Prostate gland (tissue), 2 donors: ENCODE measurements at regions not wholly inside any gene's neighbourhood (a gene's known extent, or its start where the extent isn't known, plus 50 kb on each side); places are given as distances from the start of the nearest gene placed in this dataset.

Experiments used
- DNase-seq: peaks from one replicate; pipeline ENCODE4 v3.0.0-alpha.2; 2019; ENCODE audit warnings: low spot score
- H3K27ac ChIP-seq, 2 donors: fragments of 200-600 bp; sonication (generic); 2 replicates each; pipeline ENCODE4 v1.5.1; 2017 to 2019
- H3K27me3 ChIP-seq: fragments of 200-600 bp; sonication (generic); replicated peaks from 2 replicates; pipeline ENCODE4 v1.5.1; 2019; ENCODE audit not compliant: insufficient read depth
- H3K36me3 ChIP-seq, 2 donors: fragments of 200-600 bp; sonication (generic); 1 replicate in 1 of 2; 2 replicates in 1 of 2; pipeline versions ENCODE4 v1.5.1 to v1.8.1; 2017 to 2019
- H3K4me1 ChIP-seq: fragments of 200-600 bp; sonication (generic); replicated peaks from 2 replicates; pipeline ENCODE4 v1.5.1; 2019
- H3K4me3 ChIP-seq, 2 donors: fragments of 200-600 bp; sonication (generic); 2 replicates each; pipeline ENCODE4 v1.5.1; 2017 to 2019
- H3K9me3 ChIP-seq: fragments of 200-600 bp; sonication (generic); 2 replicates; pipeline ENCODE4 v1.5.1; 2017
- CTCF ChIP-seq, 4 experiments: fragments of 200-600 bp in 2 of 4; fragments of 450-650 bp in 2 of 4; sonication (generic) in 2 of 4; IDR thresholded peaks; 1 replicate in 3 of 4; 2 replicates in 1 of 4; pipeline ENCODE4 v1.5.1; 2016 to 2019; ENCODE audit warnings: antibody characterized with exemption in 4 of 4, mild to moderate bottlenecking in 2 of 4, moderate library complexity in 2 of 4
- POLR2A ChIP-seq: fragments of 450-650 bp; IDR thresholded peaks from one replicate; pipeline ENCODE4 v1.6.1; 2016; ENCODE audit warnings: antibody characterized with exemption, mild to moderate bottlenecking
- POLR2AphosphoS5 ChIP-seq: sonication (generic); formaldehyde crosslinking; IDR thresholded peaks from one replicate; pipeline ENCODE4 v1.6.1; 2017; ENCODE audit warnings: antibody characterized with exemption
- WGBS: methylation state at CpG from one replicate; pipeline ENCODE4 v1.1.5; 2018; 5-methylcytosine and 5-hydroxymethylcytosine counted together
- intact Hi-C: fragments of 100-400 bp; cut with DNase I; formaldehyde crosslinking; loops from one replicate; pipeline ENCODE4 v1.14.2; 2022

GRCh38 chr4:181432335-181432734 lies 810.9 kb upstream of the TENM3 start:
- H3K27me3 ChIP-seq, result no peaks in the 10 kb centered on the region
- H3K4me1 ChIP-seq, result no peaks in the 10 kb centered on the region
- intact Hi-C loops, result no loop called here
- no peaks in the 10 kb centered on the region for H3K36me3 ChIP-seq
- TF ChIP-seq POLR2A, result no peak
- TF ChIP-seq POLR2AphosphoS5, result no peak
- TF ChIP-seq CTCF (IDR thresholded peaks at IDR 0.05), result no peak
- DNase-seq, result no peak
- H3K9me3 ChIP-seq, result no peaks in the 10 kb centered on the region
- H3K4me3 ChIP-seq, result no peak overlapping the region
- no peak overlapping the region for H3K27ac ChIP-seq
- 63% methylated on average over 6 of the region's 6 CpGs for WGBS

DNA sequence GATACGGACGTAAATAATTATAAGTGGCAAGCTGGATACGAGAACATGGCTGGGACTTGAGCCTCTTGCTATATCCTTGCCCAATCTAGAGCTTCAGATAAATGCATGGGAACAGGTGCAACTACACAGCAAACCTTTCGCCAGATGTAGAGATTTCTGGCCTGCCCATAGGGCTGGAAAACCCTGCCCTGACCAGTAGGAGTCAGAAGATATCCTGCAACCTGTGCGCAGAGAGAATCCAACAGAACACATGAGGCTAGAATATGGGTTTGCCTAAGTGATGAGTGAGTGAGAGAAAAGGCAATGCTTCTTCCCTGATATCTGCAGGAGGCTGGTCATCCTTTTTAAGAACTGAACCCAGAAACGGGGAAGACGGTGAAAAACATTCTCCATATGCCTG lies 805.3 kb upstream of the TENM3 start:
- TF ChIP-seq POLR2AphosphoS5 (no peak), POLR2A (no peak), CTCF (IDR thresholded peaks at IDR 0.05) (no peak)
- no peak overlapping the region for H3K4me3 ChIP-seq
- 90% methylated on average over 7 of the region's 7 CpGs for WGBS
- intact Hi-C loops, result no loop called here
- H3K27me3 ChIP-seq, result no peaks in the 10 kb centered on the region
- H3K27ac ChIP-seq, result no peak overlapping the region
- DNase-seq, result no peak
- H3K9me3 ChIP-seq, result no peaks in the 10 kb centered on the region
- no peaks in the 10 kb centered on the region for H3K4me1 ChIP-seq
- H3K36me3 ChIP-seq, result no peaks in the 10 kb centered on the region

GRCh38 chr4:181438641-181439040 lies 804.6 kb upstream of the TENM3 start:
- H3K27me3 ChIP-seq, result no peaks in the 10 kb centered on the region
- H3K4me1 ChIP-seq, result no peaks in the 10 kb centered on the region
- no peak overlapping the region for H3K27ac ChIP-seq
- 42% methylated on average over 5 of the region's 5 CpGs for WGBS
- intact Hi-C loops, result no loop called here
- TF ChIP-seq POLR2AphosphoS5, result no peak
- H3K9me3 ChIP-seq, result no peaks in the 10 kb centered on the region
- H3K4me3 ChIP-seq, result no peak overlapping the region
- H3K36me3 ChIP-seq, result no peaks in the 10 kb centered on the region
- no peak for DNase-seq

- 29% methylated on average over 6 of the region's 6 CpGs for WGBS
- H3K4me3 ChIP-seq, result no peak overlapping the region
- no peak overlapping the region for H3K27ac ChIP-seq
- TF ChIP-seq CTCF (IDR thresholded peaks at IDR 0.05), result no peak
- no peak for TF ChIP-seq POLR2A
- TF ChIP-seq POLR2AphosphoS5, result no peak
- H3K27me3 ChIP-seq, result no peaks in the 10 kb centered on the region
- no peaks in the 10 kb centered on the region for H3K4me1 ChIP-seq
- H3K9me3 ChIP-seq, result no peaks in the 10 kb centered on the region
- intact Hi-C loops, result no loop called here
- no peak for DNase-seq
- H3K36me3 ChIP-seq, result no peaks in the 10 kb centered on the region
Measured at GRCh38 chr4:181443021-181443420, 800.2 kb upstream of the TENM3 start.

- Histone ChIP-seq H3K9me3 (no peaks in the 10 kb centered on the region), H3K27ac (no peak overlapping the region), H3K4me3 (no peak overlapping the region), H3K36me3 (no peaks in the 10 kb centered on the region), H3K4me1 (no peaks in the 10 kb centered on the region), H3K27me3 (no peaks in the 10 kb centered on the region)
- DNase-seq, result no peak
- intact Hi-C loops, result no loop called here
- TF ChIP-seq POLR2A, result no peak
- no peak for TF ChIP-seq POLR2AphosphoS5
- TF ChIP-seq CTCF (IDR thresholded peaks at IDR 0.05), result no peak
- 86% methylated on average over 7 of the region's 7 CpGs for WGBS
Measured at GRCh38 chr4:181465826-181466225, 777.4 kb upstream of the TENM3 start.
